Liver (tissue), 8 donors: ENCODE measurements at regions not wholly inside any gene's neighbourhood (a gene's known extent, or its start where the extent isn't known, plus 50 kb on each side); places are given as distances from the start of the nearest gene placed in this dataset.
A peak's percentile ranks its signal among the peaks of the same experiment; 100 is the strongest.

ENCODE experiments used
- DNase-seq: peaks from one replicate; pipeline ENCODE4 v3.0.0-alpha.2; 2017; ENCODE audit warnings: low spot score
- H3K27ac ChIP-seq, 2 donors: one replicate each; pipeline ENCODE4 v1.7.0; 2013; ENCODE audit warnings: inconsistent platforms in 2 of 2, low read length in 2 of 2, control low read depth in 1 of 2, low read depth in 1 of 2, mild to moderate bottlenecking in 1 of 2
- H3K27me3 ChIP-seq, 4 donors: one replicate each; pipeline versions ENCODE4 v1.6.1 to v1.7.0; 2013; ENCODE audit warnings: low read length in 3 of 4, inconsistent platforms in 1 of 4, mild to moderate bottlenecking in 1 of 4, moderate library complexity in 1 of 4; ENCODE audit not compliant: control insufficient read depth in 4 of 4, insufficient read depth in 4 of 4
- H3K36me3 ChIP-seq, 4 donors: one replicate each; pipeline versions ENCODE4 v1.6.1 to v1.7.0; 2013; ENCODE audit warnings: low read length in 3 of 4, mild to moderate bottlenecking in 3 of 4, low read depth in 1 of 4, moderate library complexity in 1 of 4; ENCODE audit not compliant: control insufficient read depth in 4 of 4, insufficient read depth in 3 of 4
- H3K4me1 ChIP-seq, 4 donors: one replicate each; pipeline versions ENCODE4 v1.6.1 to v1.7.0; 2013; ENCODE audit warnings: low read length in 3 of 4, mild to moderate bottlenecking in 3 of 4, moderate library complexity in 1 of 4; ENCODE audit not compliant: control insufficient read depth in 4 of 4, insufficient read depth in 4 of 4
- H3K4me3 ChIP-seq, 3 donors: one replicate each; pipeline versions ENCODE4 v1.6.1 to v1.7.0; 2013; ENCODE audit warnings: low read length in 3 of 3, control low read depth in 1 of 3, low read depth in 1 of 3, mild to moderate bottlenecking in 1 of 3
- H3K9ac ChIP-seq, 2 donors: one replicate each; pipeline ENCODE4 v1.7.0; 2013; ENCODE audit warnings: low read length in 2 of 2, mild to moderate bottlenecking in 2 of 2, moderate library complexity in 2 of 2, control low read depth in 1 of 2, low read depth in 1 of 2
- H3K9me3 ChIP-seq, 4 donors: one replicate each; pipeline versions ENCODE4 v1.6.1 to v1.7.0; 2013; ENCODE audit warnings: low read length in 3 of 4; ENCODE audit not compliant: control insufficient read depth in 4 of 4
- EGR1 ChIP-seq, 2 donors: IDR thresholded peaks; 2 replicates each; pipeline ENCODE4 v1.6.1; 2016 to 2018; ENCODE audit warnings: antibody characterized with exemption in 2 of 2, low read depth in 2 of 2
- FOXA1 ChIP-seq: IDR thresholded peaks from 2 replicates; pipeline ENCODE4 v1.6.1; 2016; ENCODE audit warnings: antibody characterized with exemption
- FOXA2 ChIP-seq: IDR thresholded peaks from 2 replicates; pipeline ENCODE4 v1.6.1; 2016; ENCODE audit warnings: antibody characterized with exemption
- GABPA ChIP-seq, 2 donors: IDR thresholded peaks in 1 of 2; conservative IDR thresholded peaks in 1 of 2; 2 replicates each; pipeline ENCODE4 v1.6.1; 2016; ENCODE audit warnings: antibody characterized with exemption in 2 of 2, mild to moderate bottlenecking in 1 of 2, moderate library complexity in 1 of 2
- HNF4A ChIP-seq, 2 donors: conservative IDR thresholded peaks; 2 replicates each; pipeline ENCODE4 v1.6.1; 2016; ENCODE audit warnings: antibody characterized with exemption in 2 of 2, mild to moderate bottlenecking in 2 of 2
- HNF4G ChIP-seq: IDR thresholded peaks from 2 replicates; pipeline ENCODE4 v1.6.1; 2016; ENCODE audit warnings: antibody characterized with exemption
- JUND ChIP-seq, 2 donors: IDR thresholded peaks; 2 replicates each; pipeline ENCODE4 v1.6.1; 2016; ENCODE audit warnings: antibody characterized with exemption in 2 of 2
- MAX ChIP-seq: IDR thresholded peaks from 2 replicates; pipeline ENCODE4 v1.6.1; 2016; ENCODE audit warnings: antibody characterized with exemption
- NR2F2 ChIP-seq: IDR thresholded peaks from 2 replicates; pipeline ENCODE4 v1.6.1; 2016; ENCODE audit warnings: antibody characterized with exemption
- RAD21 ChIP-seq, 2 donors: IDR thresholded peaks; 2 replicates each; pipeline ENCODE4 v1.6.1; 2016; ENCODE audit warnings: antibody characterized with exemption in 2 of 2, mild to moderate bottlenecking in 2 of 2
- RXRA ChIP-seq, 2 donors: IDR thresholded peaks; 2 replicates each; pipeline ENCODE4 v1.6.1; 2017 to 2018; ENCODE audit warnings: antibody characterized with exemption in 2 of 2, mild to moderate bottlenecking in 1 of 2
- SP1 ChIP-seq: IDR thresholded peaks from 2 replicates; pipeline ENCODE4 v1.6.1; 2018; ENCODE audit warnings: antibody characterized with exemption, mild to moderate bottlenecking
- TAF1 ChIP-seq: conservative IDR thresholded peaks from 2 replicates; pipeline ENCODE4 v1.6.1; 2016; ENCODE audit warnings: antibody characterized with exemption, mild to moderate bottlenecking
- YY1 ChIP-seq: IDR thresholded peaks from 2 replicates; pipeline ENCODE4 v1.6.1; 2016; ENCODE audit warnings: antibody characterized with exemption, mild to moderate bottlenecking
- WGBS: extraction: QIAGEN DNeasy Blood & Tissue Kit; methylation state at CpG from one replicate; pipeline ENCODE4 v1.1.7; 2013; 5-methylcytosine and 5-hydroxymethylcytosine counted together
- TF ChIP-seq, protein P1 (sequence below): fragments of 150-350 bp; IDR thresholded peaks from 2 replicates; pipeline ENCODE4 v1.5.1; 2017; ENCODE audit warnings: improper control_type of control experiment, low read depth, low read length; ENCODE audit not compliant: missing input control
- TF ChIP-seq, protein P2 (sequence below): IDR thresholded peaks from 2 replicates; pipeline ENCODE4 v1.6.1; 2016; ENCODE audit warnings: antibody characterized with exemption
- TF ChIP-seq, protein P3 (sequence below): IDR thresholded peaks from 2 replicates; pipeline ENCODE4 v1.6.1; 2016; ENCODE audit warnings: antibody characterized with exemption
- donor health status: healthy.
- donor health status: healthy.
- donor health status: healthy.
- donor health status: healthy.
- donor health status: healthy.

- no peaks in the 10 kb centered on the region for H3K27me3 ChIP-seq
- H3K4me1 ChIP-seq = peaks cover 0 to 14% (median 10%) of the 10 kb centered on the region in 4 donors
- no peak overlapping the region for H3K27ac ChIP-seq
- H3K4me3 ChIP-seq = no peak overlapping the region
- no peak for DNase-seq
- no peak for TF ChIP-seq HNF4G
- TF ChIP-seq YY1 = no peak
- no peak for TF ChIP-seq MAX
- TF ChIP-seq RAD21 (IDR thresholded peaks at IDR 0.05) = peak; percentile 77 to 81
- TF ChIP-seq, protein P1, sequence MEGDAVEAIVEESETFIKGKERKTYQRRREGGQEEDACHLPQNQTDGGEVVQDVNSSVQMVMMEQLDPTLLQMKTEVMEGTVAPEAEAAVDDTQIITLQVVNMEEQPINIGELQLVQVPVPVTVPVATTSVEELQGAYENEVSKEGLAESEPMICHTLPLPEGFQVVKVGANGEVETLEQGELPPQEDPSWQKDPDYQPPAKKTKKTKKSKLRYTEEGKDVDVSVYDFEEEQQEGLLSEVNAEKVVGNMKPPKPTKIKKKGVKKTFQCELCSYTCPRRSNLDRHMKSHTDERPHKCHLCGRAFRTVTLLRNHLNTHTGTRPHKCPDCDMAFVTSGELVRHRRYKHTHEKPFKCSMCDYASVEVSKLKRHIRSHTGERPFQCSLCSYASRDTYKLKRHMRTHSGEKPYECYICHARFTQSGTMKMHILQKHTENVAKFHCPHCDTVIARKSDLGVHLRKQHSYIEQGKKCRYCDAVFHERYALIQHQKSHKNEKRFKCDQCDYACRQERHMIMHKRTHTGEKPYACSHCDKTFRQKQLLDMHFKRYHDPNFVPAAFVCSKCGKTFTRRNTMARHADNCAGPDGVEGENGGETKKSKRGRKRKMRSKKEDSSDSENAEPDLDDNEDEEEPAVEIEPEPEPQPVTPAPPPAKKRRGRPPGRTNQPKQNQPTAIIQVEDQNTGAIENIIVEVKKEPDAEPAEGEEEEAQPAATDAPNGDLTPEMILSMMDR = peak; percentile 45
- no peak for TF ChIP-seq EGR1 (IDR thresholded peaks at IDR 0.05; ENCODE audit: low read depth in 2 of 2)
- TF ChIP-seq FOXA2 = peak; percentile 28
- TF ChIP-seq JUND (IDR thresholded peaks at IDR 0.05) = no peak
- H3K36me3 ChIP-seq = no peaks in the 10 kb centered on the region
- no peak overlapping the region for H3K9ac ChIP-seq
- 58% methylated on average over 2 of the region's 2 CpGs for WGBS
- H3K9me3 ChIP-seq = no peaks in the 10 kb centered on the region
Observed at GRCh38 chr16:76882105-76882504, 308.9 kb upstream of the MON1B start.

DNA sequence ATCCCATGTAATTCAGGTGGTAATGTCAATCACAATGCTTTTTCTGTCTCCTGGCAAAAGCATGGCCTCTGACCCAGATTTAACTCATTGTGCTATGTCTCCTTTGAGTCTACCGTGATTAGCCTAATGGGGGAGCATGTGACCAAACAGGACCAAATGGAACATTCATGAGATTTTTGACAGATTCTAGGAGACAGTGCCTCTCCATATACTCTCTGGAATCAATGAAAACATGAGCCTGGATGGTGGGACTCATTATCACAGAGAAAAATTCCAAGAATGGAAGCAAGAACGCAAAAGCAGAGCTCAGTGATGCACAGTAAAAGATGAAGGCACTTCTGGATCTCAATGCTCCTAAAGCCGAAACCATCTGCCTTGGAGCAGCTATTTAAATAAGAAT is 307.9 kb upstream of the MON1B start:
- Histone ChIP-seq H3K27me3 (no peaks in the 10 kb centered on the region), H3K9me3 (no peaks in the 10 kb centered on the region), H3K36me3 (no peaks in the 10 kb centered on the region), H3K9ac (no peak overlapping the region), H3K4me1 (peaks cover 0 to 14% (median 10%) of the 10 kb centered on the region in 4 donors), H3K4me3 (no peak overlapping the region), H3K27ac (no peak overlapping the region)
- DNase-seq = no peak
- TF ChIP-seq SP1 (no peak), TAF1 (no peak), RAD21 (IDR thresholded peaks at IDR 0.05) (no peak), JUND (IDR thresholded peaks at IDR 0.05) (no peak), GABPA (IDR thresholded peaks at IDR 0.05 in 1 of 2, conservative IDR thresholded peaks at IDR 0.05 in 1 of 2) (no peak), RXRA (IDR thresholded peaks at IDR 0.05) (no peak), HNF4G (no peak), NR2F2 (no peak), FOXA1 (no peak), FOXA2 (no peak), MAX (no peak), HNF4A (conservative IDR thresholded peaks at IDR 0.05) (no peak)
- TF ChIP-seq, protein P2, sequence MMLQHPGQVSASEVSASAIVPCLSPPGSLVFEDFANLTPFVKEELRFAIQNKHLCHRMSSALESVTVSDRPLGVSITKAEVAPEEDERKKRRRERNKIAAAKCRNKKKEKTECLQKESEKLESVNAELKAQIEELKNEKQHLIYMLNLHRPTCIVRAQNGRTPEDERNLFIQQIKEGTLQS = no peak
- TF ChIP-seq, protein P3, sequence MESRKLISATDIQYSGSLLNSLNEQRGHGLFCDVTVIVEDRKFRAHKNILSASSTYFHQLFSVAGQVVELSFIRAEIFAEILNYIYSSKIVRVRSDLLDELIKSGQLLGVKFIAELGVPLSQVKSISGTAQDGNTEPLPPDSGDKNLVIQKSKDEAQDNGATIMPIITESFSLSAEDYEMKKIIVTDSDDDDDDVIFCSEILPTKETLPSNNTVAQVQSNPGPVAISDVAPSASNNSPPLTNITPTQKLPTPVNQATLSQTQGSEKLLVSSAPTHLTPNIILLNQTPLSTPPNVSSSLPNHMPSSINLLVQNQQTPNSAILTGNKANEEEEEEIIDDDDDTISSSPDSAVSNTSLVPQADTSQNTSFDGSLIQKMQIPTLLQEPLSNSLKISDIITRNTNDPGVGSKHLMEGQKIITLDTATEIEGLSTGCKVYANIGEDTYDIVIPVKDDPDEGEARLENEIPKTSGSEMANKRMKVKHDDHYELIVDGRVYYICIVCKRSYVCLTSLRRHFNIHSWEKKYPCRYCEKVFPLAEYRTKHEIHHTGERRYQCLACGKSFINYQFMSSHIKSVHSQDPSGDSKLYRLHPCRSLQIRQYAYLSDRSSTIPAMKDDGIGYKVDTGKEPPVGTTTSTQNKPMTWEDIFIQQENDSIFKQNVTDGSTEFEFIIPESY = no peak
- TF ChIP-seq, protein P1 = no peak
- 94% methylated on average over 3 of the region's 3 CpGs for WGBS
